SK-N-SH treated with all-trans-retinoic acid at 6 μM for 48 hours (cell line): ENCODE measurements at regions not wholly inside any gene's neighbourhood (a gene's known extent, or its start where the extent isn't known, plus 50 kb on each side); places are given as distances from the start of the nearest gene placed in this dataset.

Experiments used
- ATAC-seq: fragments of 200-7000 bp; cut with Tn5 transposase; 3 replicates; pipeline ENCODE4 v1.9.1; 2020; ENCODE audit warnings: mild to moderate bottlenecking, moderate library complexity
- BACH2 ChIP-seq: fragments of 250-450 bp; sonication (Bioruptor Pico); IDR thresholded peaks from 2 replicates; pipeline ENCODE4 v1.9.0; 2021; ENCODE audit warnings: mild to moderate bottlenecking, borderline replicate concordance
- CREB5 ChIP-seq: fragments of 250-450 bp; sonication (Bioruptor Pico); IDR thresholded peaks from 2 replicates; pipeline ENCODE4 v1.5.1; 2020; ENCODE audit warnings: low read depth, mild to moderate bottlenecking, moderate library complexity
- CSDC2 ChIP-seq: fragments of 250-450 bp; sonication (Bioruptor Pico); IDR thresholded peaks from 2 replicates; pipeline ENCODE4 v1.5.0; 2020; ENCODE audit warnings: mild to moderate bottlenecking, moderate library complexity
- CSRNP3 ChIP-seq: fragments of 250-450 bp; sonication (Bioruptor Pico); IDR thresholded peaks from 2 replicates; pipeline ENCODE4 v1.5.1; 2021; ENCODE audit warnings: mild to moderate bottlenecking, moderate library complexity
- GLIS3 ChIP-seq: fragments of 250-450 bp; sonication (Bioruptor Pico); IDR thresholded peaks from 2 replicates; pipeline ENCODE4 v1.5.0; 2020; ENCODE audit warnings: mild to moderate bottlenecking, moderate library complexity
- ISL1 ChIP-seq: fragments of 250-450 bp; sonication (Bioruptor Pico); IDR thresholded peaks from 2 replicates; pipeline ENCODE4 v2.1.2; 2022; ENCODE audit warnings: mild to moderate bottlenecking, moderate library complexity
- OSR1 ChIP-seq: fragments of 250-450 bp; sonication (Bioruptor Pico); IDR thresholded peaks from 2 replicates; pipeline ENCODE4 v1.8.0; 2022; ENCODE audit warnings: moderate library complexity, mild to moderate bottlenecking, inconsistent platforms
- PATZ1 ChIP-seq: fragments of 250-450 bp; sonication (Bioruptor Pico); IDR thresholded peaks from 2 replicates; pipeline ENCODE4 v1.8.0; 2020; ENCODE audit warnings: mild to moderate bottlenecking, moderate library complexity, borderline replicate concordance
- POU6F1 ChIP-seq: fragments of 250-450 bp; sonication (Bioruptor Pico); IDR thresholded peaks from 2 replicates; pipeline ENCODE4 v1.8.0; 2021; ENCODE audit warnings: low read depth, mild to moderate bottlenecking, moderate library complexity, borderline replicate concordance
- PPARA ChIP-seq: fragments of 250-450 bp; sonication (Bioruptor Pico); IDR thresholded peaks from 2 replicates; pipeline ENCODE4 v1.5.0; 2020; ENCODE audit warnings: mild to moderate bottlenecking, borderline replicate concordance
- SNAI2 ChIP-seq: fragments of 250-450 bp; sonication (Bioruptor Pico); IDR thresholded peaks from 2 replicates; pipeline ENCODE4 v1.5.0; 2020; ENCODE audit warnings: mild to moderate bottlenecking, moderate library complexity
- TCF4 ChIP-seq: fragments of 250-450 bp; sonication (Bioruptor Pico); IDR thresholded peaks from 2 replicates; pipeline ENCODE4 v1.8.0; 2021; ENCODE audit warnings: mild to moderate bottlenecking, moderate library complexity, borderline replicate concordance
- TOX ChIP-seq: fragments of 250-450 bp; sonication (Bioruptor Pico); IDR thresholded peaks from 2 replicates; pipeline ENCODE4 v1.8.0; 2021; ENCODE audit warnings: mild to moderate bottlenecking, moderate library complexity, borderline replicate concordance
- TSHZ2 ChIP-seq: fragments of 250-450 bp; sonication (Bioruptor Pico); IDR thresholded peaks from 2 replicates; pipeline ENCODE4 v1.5.0; 2020; ENCODE audit warnings: mild to moderate bottlenecking, moderate library complexity
- ZC3H10 ChIP-seq: fragments of 250-450 bp; sonication (Bioruptor Pico); IDR thresholded peaks from 2 replicates; pipeline ENCODE4 v1.5.1; 2021; ENCODE audit warnings: mild to moderate bottlenecking, moderate library complexity
- ZFP3 ChIP-seq: fragments of 250-450 bp; sonication (Bioruptor Pico); IDR thresholded peaks from 2 replicates; pipeline ENCODE4 v1.5.0; 2020; ENCODE audit warnings: mild to moderate bottlenecking, moderate library complexity
- ZFP30 ChIP-seq: fragments of 450-650 bp; formaldehyde crosslinking; IDR thresholded peaks from 2 replicates; pipeline ENCODE4 v1.5.0; 2022; ENCODE audit warnings: mild to moderate bottlenecking, moderate library complexity
- ZNF565 ChIP-seq: fragments of 450-650 bp; formaldehyde crosslinking; conservative IDR thresholded peaks from 2 replicates; pipeline ENCODE4 v1.5.0; 2020; ENCODE audit warnings: low read depth, mild to moderate bottlenecking, moderate library complexity
- ZNF70 ChIP-seq: fragments of 450-650 bp; formaldehyde crosslinking; IDR thresholded peaks from 2 replicates; pipeline ENCODE4 v1.5.0; 2020; ENCODE audit warnings: mild to moderate bottlenecking, moderate library complexity
- ZNF8 ChIP-seq: fragments of 450-650 bp; formaldehyde crosslinking; IDR thresholded peaks from 2 replicates; pipeline ENCODE4 v1.5.0; 2020; ENCODE audit warnings: mild to moderate bottlenecking, moderate library complexity

GRCh38 chr4:81773557-81773956 is 301.9 kb upstream of the RASGEF1B start:
- ATAC-seq, result no peak
- no peak for TF ChIP-seq TCF4
- no peak for TF ChIP-seq SNAI2 (CRISPR knock-in tag)
- no peak for TF ChIP-seq ZC3H10
- TF ChIP-seq ZNF8 (CRISPR knock-in tag), result no peak
- TF ChIP-seq ZNF70, result no peak
- no peak for TF ChIP-seq CSDC2
- TF ChIP-seq TOX (CRISPR knock-in tag), result no peak
- no peak for TF ChIP-seq ZFP30
- no peak for TF ChIP-seq CSRNP3 (CRISPR knock-in tag)
- no peak for TF ChIP-seq BACH2 (CRISPR knock-in tag)
- TF ChIP-seq ZNF565 (CRISPR knock-in tag), result no peak
- TF ChIP-seq ZFP3 (CRISPR knock-in tag), result no peak
- no peak for TF ChIP-seq PPARA
- TF ChIP-seq PATZ1 (CRISPR knock-in tag), result no peak
- TF ChIP-seq POU6F1, result no peak
- no peak for TF ChIP-seq TSHZ2 (CRISPR knock-in tag)

GRCh38 chr4:81771721-81772120 is 300.0 kb upstream of the RASGEF1B start:
- TF ChIP-seq ISL1 (CRISPR knock-in tag) (no peak), ZFP30 (no peak), GLIS3 (CRISPR knock-in tag) (no peak), TCF4 (no peak), CSRNP3 (CRISPR knock-in tag) (no peak), ZC3H10 (no peak), ZNF70 (no peak), CREB5 (no peak), OSR1 (no peak), POU6F1 (no peak)
- no peak for ATAC-seq
